CD4-positive, alpha-beta memory T cell (primary cell): ENCODE measurements at regions not wholly inside any gene's neighbourhood (a gene's known extent, or its start where the extent isn't known, plus 50 kb on each side); places are given as distances from the start of the nearest gene placed in this dataset.

ENCODE experiments used
- CTCF ChIA-PET: fragments of 350-600 bp; sonication (Branson Sonifier 250); formaldehyde crosslinking; loops from one replicate; lab custom pipeline; 2021; ENCODE audit warnings: inconsistent platforms; ENCODE audit not compliant: partially characterized antibody; lab: Charles Lee
- POLR2A ChIA-PET: fragments of 350-600 bp; sonication (Branson Sonifier 250); formaldehyde crosslinking; loops from one replicate; lab custom pipeline; 2021; ENCODE audit not compliant: partially characterized antibody; lab: Charles Lee
- DNase-seq, 5 donors: peaks; one replicate each; pipeline versions ENCODE4 v3.0.0 to v3.0.0-alpha.2; 2020 to 2022; ENCODE audit warnings: mixed read lengths in 1 of 5
- H3K27ac ChIP-seq: one replicate; pipeline ENCODE4 v1.7.0; 2013; ENCODE audit warnings: low read depth, low read length
- H3K27me3 ChIP-seq: 2 replicates; pipeline ENCODE4 v1.7.0; 2013; ENCODE audit warnings: mild to moderate bottlenecking, low read length, moderate library complexity; ENCODE audit not compliant: insufficient read depth
- H3K36me3 ChIP-seq: 2 replicates; pipeline ENCODE4 v1.7.0; 2013; ENCODE audit warnings: mild to moderate bottlenecking, low read length, moderate library complexity; ENCODE audit not compliant: insufficient read depth
- H3K4me1 ChIP-seq: 2 replicates; pipeline ENCODE4 v1.7.0; 2013; ENCODE audit warnings: mild to moderate bottlenecking, low read length, moderate library complexity; ENCODE audit not compliant: insufficient read depth
- H3K4me3 ChIP-seq, 2 donors: one replicate each; pipeline ENCODE4 v1.7.0; 2013; ENCODE audit warnings: low read length in 2 of 2, mild to moderate bottlenecking in 1 of 2
- H3K9me3 ChIP-seq, 2 donors: one replicate each; pipeline ENCODE4 v1.7.0; 2013; ENCODE audit warnings: low read length in 2 of 2, control low read depth in 1 of 2; ENCODE audit not compliant: control insufficient read depth in 1 of 2
- H3K27ac Mint-ChIP-seq, 7 donors: one replicate each; pipeline ENCODE4 v1.8.0; 2020 to 2021; ENCODE audit warnings: mixed read lengths in 7 of 7, mild to moderate bottlenecking in 6 of 7, inconsistent platforms in 3 of 7, moderate library complexity in 3 of 7
- H3K27me3 Mint-ChIP-seq, 2 donors: one replicate each; pipeline ENCODE4 v1.8.0; 2020 to 2021; ENCODE audit warnings: mixed read lengths in 2 of 2
- H3K36me3 Mint-ChIP-seq, 2 donors: one replicate each; pipeline ENCODE4 v1.8.0; 2020 to 2021; ENCODE audit warnings: mixed read lengths in 2 of 2, inconsistent platforms in 1 of 2, mild to moderate bottlenecking in 1 of 2
- H3K4me1 Mint-ChIP-seq, 4 donors: one replicate each; pipeline ENCODE4 v1.8.0; 2020 to 2021; ENCODE audit warnings: mixed read lengths in 4 of 4, mild to moderate bottlenecking in 1 of 4
- H3K4me3 Mint-ChIP-seq, 8 donors: one replicate each; pipeline ENCODE4 v1.8.0; 2020 to 2021; ENCODE audit warnings: mixed read lengths in 8 of 8, mild to moderate bottlenecking in 7 of 8, moderate library complexity in 6 of 8, inconsistent platforms in 3 of 8
- H3K9me3 Mint-ChIP-seq, 8 donors: one replicate each; pipeline ENCODE4 v1.8.0; 2020 to 2021; ENCODE audit warnings: mixed read lengths in 8 of 8, mild to moderate bottlenecking in 5 of 8, inconsistent platforms in 3 of 8, moderate library complexity in 1 of 8
- intact Hi-C: fragments of 100-400 bp; cut with micrococcal nuclease; formaldehyde crosslinking; loops from one replicate; pipeline ENCODE4 v1.15.1; 2023

DNA sequence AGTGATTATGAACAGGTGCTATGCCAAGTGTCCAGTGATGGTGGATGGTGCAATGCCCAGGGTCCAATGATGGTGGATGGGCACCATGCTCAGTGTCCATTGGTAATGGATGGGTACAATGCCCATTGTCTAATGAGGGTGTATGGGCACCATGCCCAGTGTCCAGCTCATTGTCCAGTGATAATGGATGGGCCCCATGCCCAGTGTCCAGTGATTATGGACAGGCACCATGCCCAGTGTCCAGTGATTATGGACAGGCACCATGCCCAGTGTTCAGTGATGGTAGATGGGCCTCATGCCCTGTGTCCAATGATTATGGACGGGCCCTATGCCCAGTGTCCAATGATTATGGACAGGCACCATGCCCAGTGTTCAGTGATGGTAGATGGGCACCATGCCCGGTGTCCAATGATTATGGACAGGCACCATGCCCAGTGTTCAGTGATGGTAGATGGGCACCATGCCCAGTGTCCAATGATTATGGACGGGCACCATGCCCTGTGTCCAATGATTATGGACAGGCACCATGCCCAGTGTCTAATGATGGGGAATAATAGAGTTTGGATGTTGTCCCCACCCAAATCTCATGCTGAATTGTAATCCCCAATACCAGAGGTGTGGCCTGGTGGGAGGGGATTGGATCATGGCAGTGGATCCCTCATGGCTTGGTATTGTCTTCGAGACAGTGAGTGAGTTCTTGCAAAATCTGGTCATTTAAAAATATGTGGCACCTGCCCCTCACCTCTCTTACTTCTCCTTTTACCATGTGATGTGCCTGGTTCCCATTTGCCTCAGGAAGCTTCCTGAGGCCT, 87.8 kb downstream of the ANKRD10 start:
- Histone ChIP-seq H3K4me3 (no peak overlapping the region), H3K27ac (no peak overlapping the region), H3K9me3 (no peaks in the 10 kb centered on the region), H3K27me3 (no peaks in the 10 kb centered on the region), H3K4me1 (no peaks in the 10 kb centered on the region), H3K36me3 (no peaks in the 10 kb centered on the region)
- no peak overlapping the region for H3K4me3 Mint-ChIP-seq
- H3K9me3 Mint-ChIP-seq: peaks cover 0 to 2% (median 0%) of the 10 kb centered on the region in 8 donors
- POLR2A ChIA-PET: no interaction called here
- intact Hi-C loops: no loop called here
- no peaks in the 10 kb centered on the region for H3K36me3 Mint-ChIP-seq
- CTCF ChIA-PET: no interaction called here
- peaks cover 6 to 12% of the 10 kb centered on the region in 2 donors for H3K27me3 Mint-ChIP-seq
- no peak overlapping the region for H3K27ac Mint-ChIP-seq
- DNase-seq: no peak
- peaks cover 0 to 4% (median 2%) of the 10 kb centered on the region in 4 donors for H3K4me1 Mint-ChIP-seq
